Adrenal gland (tissue), 5 donors: ENCODE measurements at regions not wholly inside any gene's neighbourhood (a gene's known extent, or its start where the extent isn't known, plus 50 kb on each side); places are given as distances from the start of the nearest gene placed in this dataset.
"Not testable (repeated sequence)": the region's sequence is repeated elsewhere in the genome, so short reads cannot be mapped to it uniquely, and the experiment has no call there.

Source experiments
- POLR2A ChIP-seq, 2 donors: fragments of 450-650 bp; IDR thresholded peaks; one replicate each; pipeline ENCODE4 v1.6.1; 2017; ENCODE audit warnings: antibody characterized with exemption in 2 of 2, mild to moderate bottlenecking in 2 of 2, moderate library complexity in 1 of 2
- TF ChIP-seq, protein P1 (sequence below), 6 experiments: fragments of 450-650 bp in 4 of 6; fragments of 200-600 bp in 2 of 6; sonication (generic) in 1 of 6; IDR thresholded peaks; 1 replicate in 5 of 6; 2 replicates in 1 of 6; pipeline versions ENCODE4 v1.5.1 to v1.8.0; 2016 to 2021; ENCODE audit warnings: antibody characterized with exemption in 6 of 6, mild to moderate bottlenecking in 2 of 6, moderate library complexity in 1 of 6
- donor health status: DM: no; HTN: no; CAD: no.

DNA sequence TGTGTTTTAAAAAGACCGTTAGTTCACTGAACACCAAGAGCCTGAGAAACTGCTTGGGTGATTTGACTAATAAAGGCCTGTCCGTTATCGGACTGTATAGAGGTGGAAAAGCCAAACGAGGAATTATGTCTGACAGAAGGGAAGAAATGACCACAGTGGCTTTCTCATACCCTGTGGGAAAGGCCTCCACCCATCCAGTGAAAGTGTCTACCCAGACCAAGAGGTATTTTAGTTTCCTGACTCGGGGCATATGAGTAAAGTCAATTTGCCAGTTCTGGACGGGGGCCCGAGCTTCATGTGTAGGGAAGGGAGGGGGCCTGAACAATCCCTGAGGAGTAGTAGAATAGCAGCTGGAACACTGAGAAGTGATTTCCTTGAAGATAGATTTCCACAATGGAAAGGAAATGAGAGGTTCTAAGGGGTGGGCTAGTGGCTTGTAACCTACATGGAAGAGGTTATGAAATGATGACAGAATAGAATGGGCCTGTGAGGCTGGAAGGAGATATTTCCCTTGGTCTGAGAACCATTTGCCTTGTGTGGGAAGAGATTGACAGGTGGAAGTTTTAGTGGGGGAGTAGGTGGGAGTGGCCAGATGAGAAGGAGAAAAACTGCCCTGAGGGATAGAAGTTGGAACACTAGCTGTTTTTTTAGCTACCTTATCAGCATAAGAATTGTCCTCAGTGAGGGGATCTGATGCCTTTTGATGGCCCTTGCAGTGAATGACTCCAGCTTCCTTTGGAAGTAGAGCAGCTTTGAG lies 106.4 kb upstream of the PPM1J start:
- TF ChIP-seq, protein P1, sequence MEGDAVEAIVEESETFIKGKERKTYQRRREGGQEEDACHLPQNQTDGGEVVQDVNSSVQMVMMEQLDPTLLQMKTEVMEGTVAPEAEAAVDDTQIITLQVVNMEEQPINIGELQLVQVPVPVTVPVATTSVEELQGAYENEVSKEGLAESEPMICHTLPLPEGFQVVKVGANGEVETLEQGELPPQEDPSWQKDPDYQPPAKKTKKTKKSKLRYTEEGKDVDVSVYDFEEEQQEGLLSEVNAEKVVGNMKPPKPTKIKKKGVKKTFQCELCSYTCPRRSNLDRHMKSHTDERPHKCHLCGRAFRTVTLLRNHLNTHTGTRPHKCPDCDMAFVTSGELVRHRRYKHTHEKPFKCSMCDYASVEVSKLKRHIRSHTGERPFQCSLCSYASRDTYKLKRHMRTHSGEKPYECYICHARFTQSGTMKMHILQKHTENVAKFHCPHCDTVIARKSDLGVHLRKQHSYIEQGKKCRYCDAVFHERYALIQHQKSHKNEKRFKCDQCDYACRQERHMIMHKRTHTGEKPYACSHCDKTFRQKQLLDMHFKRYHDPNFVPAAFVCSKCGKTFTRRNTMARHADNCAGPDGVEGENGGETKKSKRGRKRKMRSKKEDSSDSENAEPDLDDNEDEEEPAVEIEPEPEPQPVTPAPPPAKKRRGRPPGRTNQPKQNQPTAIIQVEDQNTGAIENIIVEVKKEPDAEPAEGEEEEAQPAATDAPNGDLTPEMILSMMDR (IDR thresholded peaks at IDR 0.05), result not testable (repeated sequence)
- TF ChIP-seq POLR2A (IDR thresholded peaks at IDR 0.05), result not testable (repeated sequence)
